Smooth muscle cell (in vitro differentiated cells): ENCODE measurements at regions not wholly inside any gene's neighbourhood (a gene's known extent, or its start where the extent isn't known, plus 50 kb on each side); places are given as distances from the start of the nearest gene placed in this dataset.

Experiments
- DNase-seq: peaks from one replicate; lab custom pipeline; 2025; ENCODE audit not compliant: unreplicated experiment; lab: John Stamatoyannopoulos, UW
- H2AFZ ChIP-seq: fragments of 200-600 bp; sonication (generic); 2 replicates; pipeline ENCODE4 v1.6.0; 2016; ENCODE audit warnings: antibody characterized with exemption, low read depth, mild to moderate bottlenecking
- H3F3A ChIP-seq: fragments of 200-600 bp; sonication (generic); 2 replicates; pipeline ENCODE4 v1.6.0; 2017; ENCODE audit warnings: antibody characterized with exemption, low read depth
- H3K27ac ChIP-seq: fragments of 200-600 bp; sonication (generic); 2 replicates; pipeline ENCODE4 v1.5.1; 2016; ENCODE audit warnings: low read depth, mild to moderate bottlenecking
- H3K27me3 ChIP-seq: fragments of 200-600 bp; sonication (generic); 2 replicates; pipeline ENCODE4 v1.6.1; 2016; ENCODE audit warnings: low read depth, mild to moderate bottlenecking
- H3K36me3 ChIP-seq: fragments of 200-600 bp; sonication (generic); 2 replicates; pipeline ENCODE4 v1.5.1; 2016; ENCODE audit warnings: low read depth
- H3K4me1 ChIP-seq: fragments of 200-600 bp; sonication (generic); 2 replicates; pipeline ENCODE4 v1.5.1; 2016; ENCODE audit warnings: low read depth
- H3K4me2 ChIP-seq: fragments of 200-600 bp; sonication (generic); 2 replicates; pipeline ENCODE4 v1.6.0; 2016; ENCODE audit warnings: mild to moderate bottlenecking
- H3K4me3 ChIP-seq: fragments of 200-600 bp; sonication (generic); 2 replicates; pipeline ENCODE4 v1.5.1; 2016; ENCODE audit warnings: mild to moderate bottlenecking
- H3K79me2 ChIP-seq: fragments of 200-600 bp; sonication (generic); 2 replicates; pipeline ENCODE4 v1.6.0; 2016; ENCODE audit warnings: low read depth, mild to moderate bottlenecking
- H3K9ac ChIP-seq: fragments of 200-600 bp; sonication (generic); 2 replicates; pipeline ENCODE4 v1.6.0; 2016; ENCODE audit warnings: low read depth
- H3K9me3 ChIP-seq: fragments of 200-600 bp; sonication (generic); replicated peaks from 2 replicates; pipeline ENCODE4 v1.5.1; 2016; ENCODE audit warnings: low read depth
- H4K20me1 ChIP-seq: fragments of 200-600 bp; sonication (generic); 2 replicates; pipeline ENCODE4 v1.6.0; 2016; ENCODE audit warnings: low read depth
- WGBS: methylation state at CpG from one replicate; pipeline ENCODE4 v1.1.7; 2016; ENCODE audit warnings: low lambda C conversion rate; 5-methylcytosine and 5-hydroxymethylcytosine counted together
- TF ChIP-seq, protein P1 (sequence below): fragments of 200-600 bp; sonication (generic); IDR thresholded peaks from 2 replicates; pipeline ENCODE4 v1.5.1; 2017; ENCODE audit warnings: borderline replicate concordance, mild to moderate bottlenecking, antibody characterized with exemption; ENCODE audit not compliant: insufficient read depth, poor library complexity, severe bottlenecking

DNA sequence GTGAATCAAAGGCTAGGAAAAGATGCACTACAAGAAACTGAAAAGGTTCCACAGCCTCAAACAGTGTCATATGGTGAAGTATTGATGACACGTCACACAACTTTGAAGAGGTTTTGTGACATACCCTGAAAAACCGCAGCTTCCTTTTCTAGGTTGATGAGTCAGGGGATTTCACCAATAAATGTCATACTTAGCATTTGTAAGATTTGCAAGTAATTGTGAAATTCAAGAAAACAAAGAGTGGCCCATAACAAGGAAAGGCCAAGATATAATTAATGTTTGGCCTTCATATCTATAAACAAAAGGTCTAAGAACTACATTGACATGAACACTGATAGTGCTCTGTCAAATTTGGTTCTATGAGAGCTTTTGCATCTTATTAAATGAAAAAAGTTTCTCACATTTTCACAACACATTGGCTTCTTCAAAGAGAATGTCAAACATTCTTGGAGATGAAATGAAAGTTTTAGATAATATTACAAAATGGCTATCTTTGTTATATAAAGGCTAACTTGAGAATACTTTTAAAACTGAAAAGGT lies 62.0 kb upstream of the NAMPT start:
- WGBS, result 19% methylated on average over 2 of the region's 2 CpGs
- H3K9me3 ChIP-seq, result peaks cover 4% of the 10 kb centered on the region
- DNase-seq, result no peak
- no peaks in the 10 kb centered on the region for H4K20me1 ChIP-seq
- TF ChIP-seq, protein P1, sequence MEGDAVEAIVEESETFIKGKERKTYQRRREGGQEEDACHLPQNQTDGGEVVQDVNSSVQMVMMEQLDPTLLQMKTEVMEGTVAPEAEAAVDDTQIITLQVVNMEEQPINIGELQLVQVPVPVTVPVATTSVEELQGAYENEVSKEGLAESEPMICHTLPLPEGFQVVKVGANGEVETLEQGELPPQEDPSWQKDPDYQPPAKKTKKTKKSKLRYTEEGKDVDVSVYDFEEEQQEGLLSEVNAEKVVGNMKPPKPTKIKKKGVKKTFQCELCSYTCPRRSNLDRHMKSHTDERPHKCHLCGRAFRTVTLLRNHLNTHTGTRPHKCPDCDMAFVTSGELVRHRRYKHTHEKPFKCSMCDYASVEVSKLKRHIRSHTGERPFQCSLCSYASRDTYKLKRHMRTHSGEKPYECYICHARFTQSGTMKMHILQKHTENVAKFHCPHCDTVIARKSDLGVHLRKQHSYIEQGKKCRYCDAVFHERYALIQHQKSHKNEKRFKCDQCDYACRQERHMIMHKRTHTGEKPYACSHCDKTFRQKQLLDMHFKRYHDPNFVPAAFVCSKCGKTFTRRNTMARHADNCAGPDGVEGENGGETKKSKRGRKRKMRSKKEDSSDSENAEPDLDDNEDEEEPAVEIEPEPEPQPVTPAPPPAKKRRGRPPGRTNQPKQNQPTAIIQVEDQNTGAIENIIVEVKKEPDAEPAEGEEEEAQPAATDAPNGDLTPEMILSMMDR, result no peak
- H3F3A ChIP-seq, result peaks cover 8% of the 10 kb centered on the region
- H3K27ac ChIP-seq, result peak overlapping the region; percentile 98
- H3K4me1 ChIP-seq, result peaks cover 10% of the 10 kb centered on the region
- H2AFZ ChIP-seq, result peak overlapping the region; percentile 20
- peak overlapping the region; percentile 70 for H3K4me2 ChIP-seq
- no peaks in the 10 kb centered on the region for H3K36me3 ChIP-seq
- H3K4me3 ChIP-seq, result no peak overlapping the region
- H3K79me2 ChIP-seq, result no peaks in the 10 kb centered on the region
- H3K9ac ChIP-seq, result peak overlapping the region; percentile 92
- no peaks in the 10 kb centered on the region for H3K27me3 ChIP-seq

DNA sequence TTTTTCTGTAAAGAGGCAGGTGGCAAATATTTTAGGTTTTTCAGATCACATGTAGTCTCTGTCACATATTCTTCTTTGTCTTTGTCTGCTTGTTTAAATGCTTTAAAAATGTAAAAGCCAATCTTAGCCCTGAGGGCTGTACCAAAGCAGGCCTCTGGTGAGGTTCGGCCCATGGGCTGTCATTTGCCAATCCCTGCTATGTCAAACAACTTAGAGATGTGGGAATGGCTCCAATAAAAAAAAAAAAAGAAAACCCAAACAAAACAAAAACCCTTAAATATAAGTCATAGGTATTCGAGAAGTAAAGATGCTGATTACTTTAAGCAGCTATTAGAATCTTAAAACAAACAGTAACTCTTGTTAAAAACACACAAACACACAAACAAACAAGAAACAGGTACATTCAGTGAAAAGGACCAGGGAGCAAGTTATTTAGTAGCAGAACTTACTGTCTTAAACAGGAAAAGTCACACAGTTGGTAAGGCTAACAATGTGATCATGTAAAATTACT lies 61.4 kb upstream of the NAMPT start:
- H3K79me2 ChIP-seq, result no peaks in the 10 kb centered on the region
- H3K4me2 ChIP-seq, result peak overlapping the region; percentile 70
- 62% methylated on average over 2 of the region's 2 CpGs for WGBS
- peaks cover 6% of the 10 kb centered on the region for H3K9me3 ChIP-seq
- no peaks in the 10 kb centered on the region for H3K36me3 ChIP-seq
- no peaks in the 10 kb centered on the region for H3K27me3 ChIP-seq
- no peak for DNase-seq
- peaks cover 10% of the 10 kb centered on the region for H3K4me1 ChIP-seq
- TF ChIP-seq, protein P1, result no peak
- peak overlapping the region; percentile 92 for H3K9ac ChIP-seq
- H3K27ac ChIP-seq, result peak overlapping the region; percentile 98
- H4K20me1 ChIP-seq, result no peaks in the 10 kb centered on the region
- no peak overlapping the region for H3K4me3 ChIP-seq
- peaks cover 8% of the 10 kb centered on the region for H3F3A ChIP-seq
- no peak overlapping the region for H2AFZ ChIP-seq

DNA sequence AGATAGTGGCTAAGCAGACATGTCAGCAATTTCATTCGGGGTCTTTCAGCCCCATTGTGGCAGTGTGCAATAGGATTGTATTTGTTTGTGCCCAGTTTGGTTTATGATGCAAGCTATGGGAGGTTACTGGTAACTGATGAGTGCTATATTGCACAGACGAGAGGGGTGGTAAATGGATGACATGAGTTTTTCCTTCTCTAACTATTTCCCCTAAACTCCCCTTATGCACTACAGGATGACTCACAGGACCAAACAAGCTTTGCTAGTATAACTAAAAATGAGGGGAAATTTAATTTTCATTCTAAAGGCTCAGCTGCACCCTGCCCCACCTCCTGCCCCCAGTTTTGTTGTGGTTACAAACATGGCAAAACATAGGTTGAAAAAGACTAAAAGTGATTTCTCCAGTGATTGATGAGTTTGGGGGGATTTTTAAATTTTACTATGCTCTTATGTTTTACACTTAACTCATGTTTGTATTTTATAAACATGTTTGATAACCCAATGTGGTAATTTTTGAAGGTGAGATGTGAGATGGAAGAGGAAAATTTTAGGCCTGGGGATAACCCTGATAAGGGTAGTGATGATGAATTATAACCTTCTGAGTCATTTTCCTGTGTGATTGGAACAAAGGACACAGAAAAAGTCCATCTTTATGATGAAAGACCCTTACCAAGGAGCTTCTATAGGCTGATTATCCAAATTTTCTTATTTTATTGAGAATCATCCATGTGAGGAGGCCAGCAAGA lies 60.8 kb upstream of the NAMPT start:
- Histone ChIP-seq H3K4me3 (no peak overlapping the region), H3K79me2 (no peaks in the 10 kb centered on the region), H3F3A (peaks cover 8% of the 10 kb centered on the region), H3K27me3 (no peaks in the 10 kb centered on the region), H3K4me2 (peak overlapping the region; percentile 70), H4K20me1 (no peaks in the 10 kb centered on the region), H3K9me3 (peaks cover 6% of the 10 kb centered on the region), H3K27ac (peak overlapping the region; percentile 98), H3K36me3 (no peaks in the 10 kb centered on the region), H3K9ac (peak overlapping the region; percentile 92), H2AFZ (no peak overlapping the region), H3K4me1 (peaks cover 10% of the 10 kb centered on the region)
- 38% methylated on average over 2 of the region's 2 CpGs for WGBS
- TF ChIP-seq, protein P1, result no peak
- DNase-seq, result no peak
